MM.1S (cell line): ENCODE measurements at regions not wholly inside any gene's neighbourhood (a gene's known extent, or its start where the extent isn't known, plus 50 kb on each side); places are given as distances from the start of the nearest gene placed in this dataset.

Experiments used
- CTCF ChIP-seq: fragments of 300-600 bp; sonication (generic); IDR thresholded peaks from 2 replicates; pipeline ENCODE4 v1.5.1; 2016; ENCODE audit warnings: antibody characterized with exemption, low read length, mixed read lengths
- EZH2 ChIP-seq: fragments of 300-600 bp; sonication (generic); optimal IDR thresholded peaks from 2 replicates; pipeline ENCODE3; 2017; ENCODE audit warnings: low read depth, mild to moderate bottlenecking, antibody characterized with exemption, low read length, mixed read lengths
- EZH2phosphoT487 ChIP-seq: fragments of 300-600 bp; sonication (generic); IDR thresholded peaks from 2 replicates; pipeline ENCODE4 v1.6.1; 2018; ENCODE audit warnings: antibody characterized with exemption, low read length

DNA sequence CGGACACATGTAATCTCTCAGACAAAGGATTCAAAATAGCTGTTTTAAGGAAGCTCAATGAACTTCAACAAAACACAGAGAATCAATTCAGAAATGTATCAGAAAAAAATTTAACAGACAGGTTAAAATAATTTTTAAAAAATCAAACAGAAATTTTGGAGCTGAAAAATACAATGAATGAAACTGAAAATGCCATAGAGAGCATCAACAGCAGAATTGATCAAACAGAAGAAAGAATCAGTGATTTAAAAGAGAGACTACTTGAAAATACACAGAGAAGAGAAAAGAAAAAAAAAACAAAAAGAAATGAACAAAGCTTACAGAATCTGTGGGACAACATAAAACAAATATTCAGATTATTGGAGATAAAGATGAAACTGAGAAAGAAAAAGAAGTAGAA is 118.8 kb upstream of the GYPA start:
- TF ChIP-seq EZH2 (no peak), CTCF (no peak), EZH2phosphoT487 (no peak)
